ENCODE measurements at regions not wholly inside any gene's neighbourhood (a gene's known extent, or its start where the extent isn't known, plus 50 kb on each side); places are given as distances from the start of the nearest gene placed in this dataset.

DNA sequence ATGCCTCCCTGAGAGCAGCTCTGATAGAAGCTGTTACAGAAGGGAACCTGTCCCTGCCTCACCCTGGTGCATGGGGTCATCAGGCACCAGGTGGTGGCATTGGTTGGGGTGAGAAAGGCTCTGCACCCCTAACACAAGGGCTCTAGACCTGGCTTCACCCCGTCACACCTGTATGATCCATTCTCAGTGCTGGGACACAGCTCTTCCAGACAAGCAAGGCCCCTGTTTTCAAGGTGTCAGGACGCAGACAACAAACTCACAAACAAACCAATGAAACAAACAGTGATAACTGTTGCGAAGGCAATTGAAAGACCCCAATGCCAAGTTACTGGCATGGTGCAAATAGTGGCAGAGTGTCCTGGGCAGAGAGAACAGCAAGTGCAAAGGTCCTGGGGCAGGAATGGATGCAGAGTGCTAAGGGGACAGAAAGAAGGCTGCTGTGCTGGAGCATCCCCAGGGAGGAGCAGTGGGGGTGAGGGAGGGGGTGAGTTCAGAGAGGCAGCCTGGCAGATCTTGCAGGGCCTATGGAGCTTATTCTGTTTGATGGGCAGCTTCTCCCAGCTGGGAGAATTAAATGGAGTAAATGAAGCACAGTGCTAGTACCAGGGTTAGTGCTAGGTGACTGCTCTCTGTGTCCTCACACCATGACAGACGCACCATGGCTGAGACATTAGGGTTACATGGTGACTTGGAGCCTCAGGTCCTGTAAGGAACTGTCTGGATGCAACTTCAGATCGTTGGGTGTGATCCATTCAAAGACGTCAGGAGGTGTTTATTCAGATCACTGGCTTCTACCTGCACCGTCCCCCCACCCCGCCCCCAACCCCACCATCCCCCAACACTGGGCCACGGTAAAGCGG lies 67.9 kb upstream of the UNC5A start:
- TF ChIP-seq, protein P1, sequence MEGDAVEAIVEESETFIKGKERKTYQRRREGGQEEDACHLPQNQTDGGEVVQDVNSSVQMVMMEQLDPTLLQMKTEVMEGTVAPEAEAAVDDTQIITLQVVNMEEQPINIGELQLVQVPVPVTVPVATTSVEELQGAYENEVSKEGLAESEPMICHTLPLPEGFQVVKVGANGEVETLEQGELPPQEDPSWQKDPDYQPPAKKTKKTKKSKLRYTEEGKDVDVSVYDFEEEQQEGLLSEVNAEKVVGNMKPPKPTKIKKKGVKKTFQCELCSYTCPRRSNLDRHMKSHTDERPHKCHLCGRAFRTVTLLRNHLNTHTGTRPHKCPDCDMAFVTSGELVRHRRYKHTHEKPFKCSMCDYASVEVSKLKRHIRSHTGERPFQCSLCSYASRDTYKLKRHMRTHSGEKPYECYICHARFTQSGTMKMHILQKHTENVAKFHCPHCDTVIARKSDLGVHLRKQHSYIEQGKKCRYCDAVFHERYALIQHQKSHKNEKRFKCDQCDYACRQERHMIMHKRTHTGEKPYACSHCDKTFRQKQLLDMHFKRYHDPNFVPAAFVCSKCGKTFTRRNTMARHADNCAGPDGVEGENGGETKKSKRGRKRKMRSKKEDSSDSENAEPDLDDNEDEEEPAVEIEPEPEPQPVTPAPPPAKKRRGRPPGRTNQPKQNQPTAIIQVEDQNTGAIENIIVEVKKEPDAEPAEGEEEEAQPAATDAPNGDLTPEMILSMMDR (IDR thresholded peaks at IDR 0.05; ENCODE audit: insufficient read depth, low read length) = no peak
- TF ChIP-seq POLR2AphosphoS5 (IDR thresholded peaks at IDR 0.05; ENCODE audit: low read depth) (no peak), SPI1 (IDR thresholded peaks at IDR 0.05; ENCODE audit: borderline replicate concordance, low read depth) (no peak)

Data from HL-60 (cell line).